ENCODE measurements at regions not wholly inside any gene's neighbourhood (a gene's known extent, or its start where the extent isn't known, plus 50 kb on each side); places are given as distances from the start of the nearest gene placed in this dataset.

DNA sequence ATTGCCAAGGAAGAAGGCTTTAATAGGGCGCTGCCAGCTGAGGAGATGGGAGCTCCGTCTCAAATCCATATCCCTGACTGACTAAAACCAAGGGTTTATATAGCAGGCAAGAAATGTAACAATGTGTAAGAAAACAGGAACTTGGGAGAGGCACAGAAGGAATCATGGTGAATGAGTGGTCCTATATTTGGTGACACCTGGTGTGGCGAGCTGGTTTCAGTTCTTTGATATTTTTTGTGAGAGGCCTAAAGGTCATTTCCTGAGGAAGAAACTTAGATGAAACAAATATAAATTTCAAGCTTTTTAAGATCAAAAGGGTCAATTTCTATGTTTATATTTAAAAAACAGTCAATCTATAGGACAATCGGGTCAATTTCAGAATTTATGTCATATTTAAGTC, 826.3 kb downstream of the SLITRK6 start:
- no peaks in the 10 kb centered on the region for H3K27me3 ChIP-seq (ENCODE audit: insufficient read depth, low read length)
- no peaks in the 10 kb centered on the region for H3F3A ChIP-seq (ENCODE audit: insufficient read depth, low read length)
- H3K79me2 ChIP-seq (ENCODE audit: insufficient read depth, low read length), result no peaks in the 10 kb centered on the region
- no peaks in the 10 kb centered on the region for H3K9me2 ChIP-seq (ENCODE audit: low read depth, low read length)
- H3K4me3 ChIP-seq (ENCODE audit: low read depth, low read length, poor library complexity, severe bottlenecking), result no peak overlapping the region
- TF ChIP-seq CTCF (IDR thresholded peaks at IDR 0.05; ENCODE audit: low read length) (no peak), EZH2 (IDR thresholded peaks at IDR 0.05; ENCODE audit: borderline replicate concordance, low read length) (no peak)
- no peak overlapping the region for H3K27ac ChIP-seq (ENCODE audit: low read depth, low read length, poor library complexity, severe bottlenecking)
- no peak overlapping the region for H3K4me2 ChIP-seq (ENCODE audit: low read length)
- no peaks in the 10 kb centered on the region for H3K9me3 ChIP-seq (ENCODE audit: low read length)
- no peaks in the 10 kb centered on the region for H3K36me3 ChIP-seq (ENCODE audit: insufficient read depth, low read length)
- no peak overlapping the region for H2AFZ ChIP-seq (ENCODE audit: low read length)
- H4K20me1 ChIP-seq (ENCODE audit: insufficient read depth, low read length), result no peaks in the 10 kb centered on the region
- peaks cover 6% of the 10 kb centered on the region for H3K4me1 ChIP-seq (ENCODE audit: insufficient read depth, low read length, severe bottlenecking)
- H3K9ac ChIP-seq (ENCODE audit: low read length), result no peak overlapping the region

GRCh38 chr13:84962849-84963248, 836.4 kb downstream of the SLITRK6 start:
- no peaks in the 10 kb centered on the region for H4K20me1 ChIP-seq (ENCODE audit: insufficient read depth, low read length)
- no peak overlapping the region for H3K9ac ChIP-seq (ENCODE audit: low read length)
- H3K27ac ChIP-seq (ENCODE audit: low read depth, low read length, poor library complexity, severe bottlenecking), result no peak overlapping the region
- H3K4me1 ChIP-seq (ENCODE audit: insufficient read depth, low read length, severe bottlenecking), result no peaks in the 10 kb centered on the region
- no peaks in the 10 kb centered on the region for H3K27me3 ChIP-seq (ENCODE audit: insufficient read depth, low read length)
- no peak overlapping the region for H2AFZ ChIP-seq (ENCODE audit: low read length)
- no peak overlapping the region for H3K4me2 ChIP-seq (ENCODE audit: low read length)
- no peaks in the 10 kb centered on the region for H3K9me2 ChIP-seq (ENCODE audit: low read depth, low read length)
- no peaks in the 10 kb centered on the region for H3K36me3 ChIP-seq (ENCODE audit: insufficient read depth, low read length)
- H3K79me2 ChIP-seq (ENCODE audit: insufficient read depth, low read length), result no peaks in the 10 kb centered on the region
- no peak overlapping the region for H3K4me3 ChIP-seq (ENCODE audit: low read depth, low read length, poor library complexity, severe bottlenecking)
- TF ChIP-seq EZH2 (IDR thresholded peaks at IDR 0.05; ENCODE audit: borderline replicate concordance, low read length) (no peak), CTCF (IDR thresholded peaks at IDR 0.05; ENCODE audit: low read length) (no peak)
- no peaks in the 10 kb centered on the region for H3F3A ChIP-seq (ENCODE audit: insufficient read depth, low read length)
- no peaks in the 10 kb centered on the region for H3K9me3 ChIP-seq (ENCODE audit: low read length)

GRCh38 chr13:84962141-84962750, 837.0 kb downstream of the SLITRK6 start:
- H3K4me2 ChIP-seq (ENCODE audit: low read length), result no peak overlapping the region
- H3K36me3 ChIP-seq (ENCODE audit: insufficient read depth, low read length), result no peaks in the 10 kb centered on the region
- no peak overlapping the region for H3K9ac ChIP-seq (ENCODE audit: low read length)
- no peaks in the 10 kb centered on the region for H3F3A ChIP-seq (ENCODE audit: insufficient read depth, low read length)
- H3K9me3 ChIP-seq (ENCODE audit: low read length), result no peaks in the 10 kb centered on the region
- H3K79me2 ChIP-seq (ENCODE audit: insufficient read depth, low read length), result no peaks in the 10 kb centered on the region
- no peaks in the 10 kb centered on the region for H3K27me3 ChIP-seq (ENCODE audit: insufficient read depth, low read length)
- no peak overlapping the region for H2AFZ ChIP-seq (ENCODE audit: low read length)
- no peak for TF ChIP-seq CTCF (IDR thresholded peaks at IDR 0.05; ENCODE audit: low read length)
- no peak for TF ChIP-seq EZH2 (IDR thresholded peaks at IDR 0.05; ENCODE audit: borderline replicate concordance, low read length)
- H4K20me1 ChIP-seq (ENCODE audit: insufficient read depth, low read length), result no peaks in the 10 kb centered on the region
- no peaks in the 10 kb centered on the region for H3K4me1 ChIP-seq (ENCODE audit: insufficient read depth, low read length, severe bottlenecking)
- H3K9me2 ChIP-seq (ENCODE audit: low read depth, low read length), result no peaks in the 10 kb centered on the region
- no peak overlapping the region for H3K27ac ChIP-seq (ENCODE audit: low read depth, low read length, poor library complexity, severe bottlenecking)
- no peak overlapping the region for H3K4me3 ChIP-seq (ENCODE audit: low read depth, low read length, poor library complexity, severe bottlenecking)
